ENCODE measurements at regions not wholly inside any gene's neighbourhood (a gene's known extent, or its start where the extent isn't known, plus 50 kb on each side); places are given as distances from the start of the nearest gene placed in this dataset.

DNA sequence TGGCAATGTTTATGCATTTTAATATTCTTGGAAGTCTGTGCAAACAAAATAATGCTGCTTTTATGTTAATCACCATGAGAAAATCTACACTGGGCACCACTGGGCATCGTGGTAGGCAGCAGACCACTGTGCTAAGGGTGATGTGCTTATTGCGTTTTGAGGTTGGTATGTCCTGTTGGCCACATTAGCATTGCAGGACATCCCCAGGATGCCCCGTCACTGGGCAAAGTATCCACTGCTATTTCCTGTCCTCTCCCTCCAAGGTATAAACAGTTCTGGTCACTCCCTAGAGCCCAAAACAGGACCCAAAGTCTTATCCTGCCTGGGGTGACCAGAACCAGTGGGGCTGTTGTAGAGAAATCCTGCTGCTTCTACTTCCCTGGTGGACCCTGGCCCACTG lies 284.2 kb upstream of the ROPN1 start:
- no peaks in the 10 kb centered on the region for H3K4me1 ChIP-seq (replicated peaks; ENCODE audit: insufficient read depth)
- peaks cover 35% of the 10 kb centered on the region; the same call in 1 of the 2 replicates for H3K27me3 ChIP-seq (ENCODE audit: insufficient read depth, low read depth)
- no peaks in the 10 kb centered on the region for H3K36me3 ChIP-seq (ENCODE audit: low read depth)
- CTCF ChIA-PET, result no interaction called here
- no peak overlapping the region for H3K4me2 ChIP-seq
- H3K27ac ChIP-seq, result no peak overlapping the region
- no peaks in the 10 kb centered on the region for H4K20me1 ChIP-seq (ENCODE audit: insufficient read depth)
- no peak for TF ChIP-seq EZH2 (IDR thresholded peaks at IDR 0.05; ENCODE audit: low read depth)
- TF ChIP-seq, protein P1, sequence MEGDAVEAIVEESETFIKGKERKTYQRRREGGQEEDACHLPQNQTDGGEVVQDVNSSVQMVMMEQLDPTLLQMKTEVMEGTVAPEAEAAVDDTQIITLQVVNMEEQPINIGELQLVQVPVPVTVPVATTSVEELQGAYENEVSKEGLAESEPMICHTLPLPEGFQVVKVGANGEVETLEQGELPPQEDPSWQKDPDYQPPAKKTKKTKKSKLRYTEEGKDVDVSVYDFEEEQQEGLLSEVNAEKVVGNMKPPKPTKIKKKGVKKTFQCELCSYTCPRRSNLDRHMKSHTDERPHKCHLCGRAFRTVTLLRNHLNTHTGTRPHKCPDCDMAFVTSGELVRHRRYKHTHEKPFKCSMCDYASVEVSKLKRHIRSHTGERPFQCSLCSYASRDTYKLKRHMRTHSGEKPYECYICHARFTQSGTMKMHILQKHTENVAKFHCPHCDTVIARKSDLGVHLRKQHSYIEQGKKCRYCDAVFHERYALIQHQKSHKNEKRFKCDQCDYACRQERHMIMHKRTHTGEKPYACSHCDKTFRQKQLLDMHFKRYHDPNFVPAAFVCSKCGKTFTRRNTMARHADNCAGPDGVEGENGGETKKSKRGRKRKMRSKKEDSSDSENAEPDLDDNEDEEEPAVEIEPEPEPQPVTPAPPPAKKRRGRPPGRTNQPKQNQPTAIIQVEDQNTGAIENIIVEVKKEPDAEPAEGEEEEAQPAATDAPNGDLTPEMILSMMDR (conservative IDR thresholded peaks at IDR 0.05), result no peak
- POLR2A ChIA-PET (ENCODE audit: unreplicated experiment), result no interaction called here
- H3F3A ChIP-seq (ENCODE audit: insufficient read depth, low read depth), result no peaks in the 10 kb centered on the region
- intact Hi-C loops (cut with micrococcal nuclease; ENCODE audit: unreplicated experiment), result no loop called here
- no peak overlapping the region for H3K4me3 ChIP-seq
- no peak for DNase-seq
- no peaks in the 10 kb centered on the region for H3K79me2 ChIP-seq (ENCODE audit: low read depth)
- H3K9me2 ChIP-seq (ENCODE audit: insufficient read depth), result no peaks in the 10 kb centered on the region
- no TSS peak for BruUV-seq (replicated peaks)
- no peaks in the 10 kb centered on the region for H3K9me3 ChIP-seq (ENCODE audit: insufficient read depth, low read depth)
- no peak overlapping the region for H2AFZ ChIP-seq

DNA sequence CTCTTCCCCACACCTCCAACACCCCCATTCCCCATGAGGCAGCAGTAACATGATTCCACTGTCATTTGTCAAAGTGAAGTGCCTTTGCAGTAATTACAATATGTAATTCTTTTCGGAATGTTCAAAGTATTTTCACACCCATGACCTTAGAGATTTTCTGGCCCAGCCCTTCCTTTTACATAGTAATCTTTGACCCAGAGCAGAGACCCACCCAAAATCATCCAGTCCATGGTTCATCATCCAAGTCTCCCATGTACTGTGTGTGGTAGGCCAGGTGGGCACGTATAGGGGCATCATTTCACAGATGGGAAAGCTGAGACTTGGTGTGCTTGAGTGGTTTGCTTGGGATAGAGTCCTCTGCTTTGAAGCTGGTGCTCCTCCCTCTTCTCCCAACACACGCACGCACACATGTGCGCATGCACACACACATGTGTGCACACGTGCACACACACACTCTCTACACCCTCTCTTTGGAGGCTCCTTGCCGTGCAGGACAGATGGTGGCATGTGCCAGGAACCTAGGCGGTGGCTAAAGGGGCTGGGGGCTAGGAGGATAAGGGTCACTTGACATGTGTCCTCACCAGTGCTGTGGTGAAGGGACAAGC lies 284.7 kb upstream of the ROPN1 start:
- no peak for DNase-seq
- Histone ChIP-seq H3K4me2 (no peak overlapping the region), H3K79me2 (ENCODE audit: low read depth) (no peaks in the 10 kb centered on the region), H3K4me1 (replicated peaks; ENCODE audit: insufficient read depth) (no peaks in the 10 kb centered on the region), H3K9me3 (ENCODE audit: insufficient read depth, low read depth) (no peaks in the 10 kb centered on the region), H2AFZ (no peak overlapping the region), H3K9me2 (ENCODE audit: insufficient read depth) (no peaks in the 10 kb centered on the region), H3K4me3 (no peak overlapping the region), H3K27ac (no peak overlapping the region), H3K27me3 (ENCODE audit: insufficient read depth, low read depth) (peaks cover 35% of the 10 kb centered on the region; the same call in 1 of the 2 replicates), H3F3A (ENCODE audit: insufficient read depth, low read depth) (no peaks in the 10 kb centered on the region), H3K36me3 (ENCODE audit: low read depth) (no peaks in the 10 kb centered on the region), H4K20me1 (ENCODE audit: insufficient read depth) (no peaks in the 10 kb centered on the region)
- CTCF ChIA-PET, result no interaction called here
- intact Hi-C loops (cut with micrococcal nuclease; ENCODE audit: unreplicated experiment), result no loop called here
- TF ChIP-seq EZH2 (IDR thresholded peaks at IDR 0.05; ENCODE audit: low read depth), result no peak
- TF ChIP-seq, protein P1 (conservative IDR thresholded peaks at IDR 0.05), result no peak
- POLR2A ChIA-PET (ENCODE audit: unreplicated experiment), result no interaction called here
- BruUV-seq (replicated peaks), result no TSS peak

DNA sequence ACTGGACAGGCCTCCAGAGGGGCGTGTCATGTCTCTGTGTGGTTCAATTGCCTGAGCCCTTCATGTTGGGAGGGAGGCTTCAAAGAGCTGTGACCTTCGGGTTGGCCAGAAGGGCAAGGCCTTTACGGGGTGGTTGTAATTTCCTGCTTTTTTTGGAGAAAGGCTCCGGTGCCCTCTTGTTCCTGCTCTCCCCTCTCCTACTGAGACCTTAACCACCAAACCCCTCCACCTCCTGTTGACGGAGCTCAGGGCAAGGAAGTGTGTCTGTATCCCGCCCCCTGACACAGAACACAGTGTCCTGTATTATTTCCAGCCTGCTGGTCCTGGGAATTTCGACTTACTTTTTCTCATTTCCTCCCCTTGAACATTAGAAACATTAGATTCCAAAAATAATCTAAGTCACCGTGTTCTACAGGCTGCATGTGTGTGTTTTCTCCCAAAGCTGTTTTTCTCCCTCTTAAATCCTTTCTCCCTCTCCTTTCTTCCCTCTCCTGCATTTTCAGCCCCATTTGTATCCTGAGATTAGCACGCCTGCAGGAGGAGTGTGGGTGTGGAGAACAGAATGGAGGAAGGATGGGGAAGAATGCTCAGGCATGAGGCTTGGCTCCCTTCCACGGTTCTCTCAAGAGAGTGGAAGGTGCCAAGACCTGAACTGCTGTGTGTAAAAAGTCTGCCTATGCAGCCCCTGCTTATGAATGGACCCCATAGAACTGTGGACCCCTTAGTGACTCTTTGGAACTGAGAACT lies 285.4 kb upstream of the ROPN1 start:
- DNase-seq, result no peak
- H3K9me2 ChIP-seq (ENCODE audit: insufficient read depth), result no peaks in the 10 kb centered on the region
- POLR2A ChIA-PET (ENCODE audit: unreplicated experiment), result no interaction called here
- no peaks in the 10 kb centered on the region for H3K4me1 ChIP-seq (replicated peaks; ENCODE audit: insufficient read depth)
- no peaks in the 10 kb centered on the region for H3K9me3 ChIP-seq (ENCODE audit: insufficient read depth, low read depth)
- intact Hi-C loops (cut with micrococcal nuclease; ENCODE audit: unreplicated experiment), result no loop called here
- no peak overlapping the region for H3K27ac ChIP-seq
- H3K4me2 ChIP-seq, result no peak overlapping the region
- no peak overlapping the region for H3K4me3 ChIP-seq
- H3K27me3 ChIP-seq (ENCODE audit: insufficient read depth, low read depth), result peaks cover 35% of the 10 kb centered on the region; the same call in 1 of the 2 replicates
- no peaks in the 10 kb centered on the region for H3F3A ChIP-seq (ENCODE audit: insufficient read depth, low read depth)
- TF ChIP-seq, protein P1 (conservative IDR thresholded peaks at IDR 0.05), result no peak
- no peak for TF ChIP-seq EZH2 (IDR thresholded peaks at IDR 0.05; ENCODE audit: low read depth)
- CTCF ChIA-PET, result no interaction called here
- H3K79me2 ChIP-seq (ENCODE audit: low read depth), result no peaks in the 10 kb centered on the region
- no peak overlapping the region for H2AFZ ChIP-seq
- no TSS peak for BruUV-seq (replicated peaks)
- no peaks in the 10 kb centered on the region for H4K20me1 ChIP-seq (ENCODE audit: insufficient read depth)
- no peaks in the 10 kb centered on the region for H3K36me3 ChIP-seq (ENCODE audit: low read depth)
